ENCODE measurements at regions not wholly inside any gene's neighbourhood (a gene's known extent, or its start where the extent isn't known, plus 50 kb on each side); places are given as distances from the start of the nearest gene placed in this dataset.

DNA sequence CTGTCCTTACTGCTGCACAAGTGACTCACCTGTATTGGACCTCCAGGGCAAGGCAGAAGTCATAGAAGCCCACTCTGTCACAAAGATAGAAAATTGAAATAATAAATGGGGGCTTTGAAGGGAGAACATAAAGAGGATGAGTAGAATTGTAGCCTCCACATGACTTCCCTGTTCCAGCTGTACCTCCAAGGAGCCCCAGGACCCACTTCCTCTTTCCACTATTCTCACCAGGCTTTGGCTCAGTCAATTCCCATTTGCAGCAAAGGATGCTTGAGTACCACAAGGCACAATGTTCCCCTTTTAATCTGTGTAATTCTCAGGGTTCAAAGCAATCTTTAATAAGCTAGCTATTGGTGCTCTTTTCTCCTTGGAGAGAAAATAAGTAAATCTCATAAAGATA is 512.1 kb downstream of the TOX3 start:
- TF ChIP-seq POLR2AphosphoS5 (IDR thresholded peaks at IDR 0.05) (no peak), CTCF (IDR thresholded peaks at IDR 0.05) (no peak), POLR2A (IDR thresholded peaks at IDR 0.05) (no peak), EP300 (IDR thresholded peaks at IDR 0.05; ENCODE audit: low read depth) (no peak)
- in situ Hi-C loops (cut with MboI; ENCODE audit: low pct_ligation_motif_present in 1 of 4, low pct_unique_long_range_greater_than_20kb in 1 of 4, low sequenced_read_pairs in 3 of 4) (loop anchor here in 1 of 4 donors (25.0 kb wide), 1 partner anchor 102 kb away; no protein-coding TSS in a partner anchor), intact Hi-C loops (cut with DNase I; ENCODE audit: low total_unique reads) (no loop called here)
- Histone ChIP-seq H3K4me1 (no peaks in the 10 kb centered on the region), H3K4me3 (no peak overlapping the region), H3K36me3 (no peaks in the 10 kb centered on the region), H3K9me3 (no peaks in the 10 kb centered on the region), H3K27me3 (no peaks in the 10 kb centered on the region), H3K27ac (no peak overlapping the region)
- DNase-seq = no peak

- H3K4me1 ChIP-seq = no peaks in the 10 kb centered on the region
- H3K27me3 ChIP-seq = no peaks in the 10 kb centered on the region
- no peaks in the 10 kb centered on the region for H3K36me3 ChIP-seq
- no peak for DNase-seq
- TF ChIP-seq POLR2AphosphoS5 (IDR thresholded peaks at IDR 0.05) (no peak), POLR2A (IDR thresholded peaks at IDR 0.05) (no peak), EP300 (IDR thresholded peaks at IDR 0.05; ENCODE audit: low read depth) (no peak), CTCF (IDR thresholded peaks at IDR 0.05) (no peak)
- no peaks in the 10 kb centered on the region for H3K9me3 ChIP-seq
- H3K4me3 ChIP-seq = no peak overlapping the region
- in situ Hi-C loops (cut with MboI; ENCODE audit: low pct_ligation_motif_present in 1 of 4, low pct_unique_long_range_greater_than_20kb in 1 of 4, low sequenced_read_pairs in 3 of 4) (loop anchor here in 1 of 4 donors (25.0 kb wide), 1 partner anchor 103 kb away; no protein-coding TSS in a partner anchor), intact Hi-C loops (cut with DNase I; ENCODE audit: low total_unique reads) (no loop called here)
- no peak overlapping the region for H3K27ac ChIP-seq
- WGBS, 2 donors (ENCODE audit: low coverage in 1 of 2) = 56 to 88% methylated on average over 1 of the region's 1 CpG
Observed at GRCh38 chr16:52033992-52034391, 513.0 kb downstream of the TOX3 start.

GRCh38 chr16:52022980-52023379 is 524.0 kb downstream of the TOX3 start:
- in situ Hi-C loops (cut with MboI; ENCODE audit: low pct_ligation_motif_present in 1 of 4, low pct_unique_long_range_greater_than_20kb in 1 of 4, low sequenced_read_pairs in 3 of 4) = no loop called here
- no peak for TF ChIP-seq EP300 (IDR thresholded peaks at IDR 0.05; ENCODE audit: low read depth)
- no peak for TF ChIP-seq POLR2AphosphoS5 (IDR thresholded peaks at IDR 0.05)
- no peak for TF ChIP-seq POLR2A (IDR thresholded peaks at IDR 0.05)
- TF ChIP-seq CTCF (IDR thresholded peaks at IDR 0.05) = no peak
- WGBS, 2 donors (ENCODE audit: low coverage in 1 of 2) = 81 to 88% methylated on average over 4 of the region's 4 CpGs

DNA sequence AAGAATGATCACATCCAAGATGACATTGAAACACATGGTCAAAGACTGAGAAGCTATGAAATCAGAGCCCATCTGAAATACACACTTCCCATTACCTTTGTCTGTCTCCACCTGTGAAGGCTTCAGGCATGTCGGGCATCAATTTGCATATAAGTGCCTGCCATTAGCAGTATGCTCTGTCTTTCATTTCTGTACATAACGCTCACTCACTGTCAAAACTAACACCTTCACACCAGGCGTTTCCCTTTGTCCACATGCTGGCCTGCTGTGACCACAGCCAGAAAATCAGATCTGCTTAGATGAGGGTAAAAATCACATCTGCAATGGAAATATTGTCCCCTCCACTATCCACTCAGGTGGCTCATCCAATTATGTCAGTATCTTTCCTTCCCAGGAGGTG is 524.8 kb downstream of the TOX3 start:
- in situ Hi-C loops (cut with MboI; ENCODE audit: low pct_ligation_motif_present in 1 of 4, low pct_unique_long_range_greater_than_20kb in 1 of 4, low sequenced_read_pairs in 3 of 4) (no loop called here), intact Hi-C loops (cut with DNase I; ENCODE audit: low total_unique reads) (no loop called here)
- Histone ChIP-seq H3K27me3 (no peaks in the 10 kb centered on the region), H3K27ac (no peak overlapping the region), H3K36me3 (no peaks in the 10 kb centered on the region), H3K9me3 (no peaks in the 10 kb centered on the region), H3K4me1 (no peaks in the 10 kb centered on the region), H3K4me3 (no peak overlapping the region)
- TF ChIP-seq EP300 (IDR thresholded peaks at IDR 0.05; ENCODE audit: low read depth) = no peak
- no peak for TF ChIP-seq POLR2AphosphoS5 (IDR thresholded peaks at IDR 0.05)
- whole genome bisulfite sequencing, 2 donors (ENCODE audit: low coverage in 1 of 2) = 65 to 70% methylated on average over 3 of the region's 3 CpGs
- no peak for DNase-seq

More at GRCh38 chr16:52022980-52023379, 524.0 kb downstream of the TOX3 start:
- no peaks in the 10 kb centered on the region for H3K36me3 ChIP-seq
- H3K27ac ChIP-seq = no peak overlapping the region
- DNase-seq = no peak
- H3K4me1 ChIP-seq = no peaks in the 10 kb centered on the region
- intact Hi-C loops (cut with DNase I; ENCODE audit: low total_unique reads) = no loop called here
- no peak overlapping the region for H3K4me3 ChIP-seq
- H3K27me3 ChIP-seq = no peaks in the 10 kb centered on the region
- no peaks in the 10 kb centered on the region for H3K9me3 ChIP-seq

DNA sequence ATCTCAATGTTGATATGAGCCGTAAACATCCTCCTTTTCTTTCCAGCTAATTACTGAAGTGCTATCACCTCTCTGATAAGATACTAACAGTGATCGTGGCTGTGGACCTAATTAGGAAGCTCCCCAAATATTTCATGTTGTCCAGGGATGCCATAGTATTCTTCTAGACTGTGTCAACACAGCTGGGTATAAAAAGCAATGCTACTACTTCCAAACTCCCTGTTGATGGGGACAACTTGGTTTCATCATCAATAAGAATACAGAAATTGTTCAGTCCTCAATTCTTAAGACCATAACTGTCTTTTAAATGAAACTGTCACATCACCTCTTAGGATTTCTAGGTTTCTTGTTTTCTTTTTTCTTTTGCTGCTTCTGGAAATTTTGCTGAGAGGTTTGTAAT is 530.6 kb downstream of the TOX3 start:
- H3K36me3 ChIP-seq = no peaks in the 10 kb centered on the region
- intact Hi-C loops (cut with DNase I; ENCODE audit: low total_unique reads) = no loop called here
- H3K27ac ChIP-seq = no peak overlapping the region
- in situ Hi-C loops (cut with MboI; ENCODE audit: low pct_ligation_motif_present in 1 of 4, low pct_unique_long_range_greater_than_20kb in 1 of 4, low sequenced_read_pairs in 3 of 4) = no loop called here
- H3K27me3 ChIP-seq = no peaks in the 10 kb centered on the region
- TF ChIP-seq POLR2AphosphoS5 (IDR thresholded peaks at IDR 0.05) (no peak), POLR2A (IDR thresholded peaks at IDR 0.05) (no peak), EP300 (IDR thresholded peaks at IDR 0.05; ENCODE audit: low read depth) (no peak), CTCF (IDR thresholded peaks at IDR 0.05) (no peak)
- H3K9me3 ChIP-seq = peaks cover 5 to 10% of the 10 kb centered on the region in 2 donors
- H3K4me3 ChIP-seq = no peak overlapping the region
- 50 to 57% methylated on average over 1 to 2 of the region's 2 CpGs for WGBS, 2 donors (ENCODE audit: low coverage in 1 of 2)
- H3K4me1 ChIP-seq = no peaks in the 10 kb centered on the region
- no peak for DNase-seq

Data from transverse colon (tissue), 4 donors.